GM23338 (cell line): ENCODE measurements at regions not wholly inside any gene's neighbourhood (a gene's known extent, or its start where the extent isn't known, plus 50 kb on each side); places are given as distances from the start of the nearest gene placed in this dataset.

Experiments used
- ATAC-seq: fragments of 200-7000 bp; cut with Tn5 transposase; 3 replicates; pipeline ENCODE4 v1.9.1; 2020
- DNase-seq: peaks from one replicate; pipeline ENCODE4 v3.0.0-alpha.2; 2015; ENCODE audit warnings: low spot score
- H2AFZ ChIP-seq: fragments of 200-600 bp; sonication (generic); 2 replicates; pipeline ENCODE4 v1.8.0; 2016; ENCODE audit warnings: antibody characterized with exemption, mild to moderate bottlenecking, moderate library complexity
- H3F3A ChIP-seq: fragments of 200-600 bp; sonication (generic); replicated peaks from 2 replicates; pipeline ENCODE4 v1.8.0; 2017; ENCODE audit warnings: antibody characterized with exemption, mixed run types, low read depth
- H3K27ac ChIP-seq: fragments of 200-600 bp; sonication (generic); 2 replicates; pipeline ENCODE4 v1.6.1; 2016; ENCODE audit warnings: low read depth
- H3K27me3 ChIP-seq: fragments of 200-600 bp; sonication (generic); 2 replicates; pipeline ENCODE4 v1.8.0; 2016; ENCODE audit warnings: mild to moderate bottlenecking, mixed run types, moderate library complexity; ENCODE audit not compliant: insufficient read depth
- H3K36me3 ChIP-seq: fragments of 200-600 bp; sonication (generic); 2 replicates; pipeline ENCODE4 v1.8.0; 2016; ENCODE audit warnings: mild to moderate bottlenecking; ENCODE audit not compliant: insufficient read depth
- H3K4me1 ChIP-seq: fragments of 200-600 bp; sonication (generic); 2 replicates; pipeline ENCODE4 v1.8.0; 2016; ENCODE audit warnings: mild to moderate bottlenecking, moderate library complexity; ENCODE audit not compliant: insufficient read depth
- H3K4me2 ChIP-seq: fragments of 200-600 bp; sonication (generic); 2 replicates; pipeline ENCODE4 v1.7.1; 2017; ENCODE audit warnings: mixed run types
- H3K4me3 ChIP-seq: fragments of 200-600 bp; sonication (generic); 2 replicates; pipeline ENCODE4 v1.6.1; 2016; ENCODE audit warnings: mixed run types
- H3K79me2 ChIP-seq: fragments of 200-600 bp; sonication (generic); replicated peaks from 2 replicates; pipeline ENCODE4 v1.8.0; 2017; ENCODE audit warnings: mild to moderate bottlenecking; ENCODE audit not compliant: insufficient read depth
- H3K9me2 ChIP-seq: fragments of 200-600 bp; sonication (generic); 2 replicates; pipeline ENCODE4 v1.8.0; 2017; ENCODE audit not compliant: insufficient read depth
- H4K20me1 ChIP-seq: fragments of 200-600 bp; sonication (generic); replicated peaks from 2 replicates; pipeline ENCODE4 v1.8.0; 2017; ENCODE audit warnings: mild to moderate bottlenecking; ENCODE audit not compliant: insufficient read depth
- H3K27ac Mint-ChIP-seq: 2 replicates; pipeline ENCODE4 v1.8.0; 2020; ENCODE audit warnings: inconsistent platforms, mild to moderate bottlenecking, moderate library complexity, mixed read lengths
- H3K27me3 Mint-ChIP-seq: 3 replicates; pipeline ENCODE4 v1.8.0; 2022; ENCODE audit warnings: low read depth, mild to moderate bottlenecking, moderate library complexity, mixed read lengths, inconsistent platforms; ENCODE audit not compliant: insufficient read depth, poor library complexity
- H3K36me3 Mint-ChIP-seq: 3 replicates; pipeline ENCODE4 v1.8.0; 2021; ENCODE audit warnings: low read depth, mild to moderate bottlenecking, inconsistent platforms, moderate library complexity, mixed read lengths
- H3K4me1 Mint-ChIP-seq: 3 replicates; pipeline ENCODE4 v1.8.0; 2020; ENCODE audit warnings: mild to moderate bottlenecking, inconsistent platforms, mixed read lengths
- H3K4me3 Mint-ChIP-seq: 3 replicates; pipeline ENCODE4 v1.8.0; 2021; ENCODE audit warnings: moderate library complexity, mild to moderate bottlenecking, inconsistent platforms, mixed read lengths
- H3K9me3 Mint-ChIP-seq: 3 replicates; pipeline ENCODE4 v1.8.0; 2020; ENCODE audit warnings: moderate library complexity, mild to moderate bottlenecking, inconsistent platforms, mixed read lengths
- CREB1 ChIP-seq: fragments of 250-450 bp; sonication (Bioruptor Pico); IDR thresholded peaks from 2 replicates; pipeline ENCODE4 v1.5.0; 2020; ENCODE audit warnings: low read depth, mild to moderate bottlenecking, moderate library complexity
- EZH2 ChIP-seq: fragments of 200-600 bp; sonication (generic); IDR thresholded peaks from one replicate; pipeline ENCODE4 v1.8.0; 2017; ENCODE audit warnings: antibody characterized with exemption, mild to moderate bottlenecking, low read depth; ENCODE audit not compliant: unreplicated experiment
- EZH2phosphoT487 ChIP-seq: fragments of 200-600 bp; sonication (generic); IDR thresholded peaks from one replicate; pipeline ENCODE4 v1.8.1; 2018; ENCODE audit warnings: antibody characterized with exemption; ENCODE audit not compliant: unreplicated experiment
- JUNB ChIP-seq: IDR thresholded peaks from one replicate; pipeline ENCODE4 v1.6.1; 2016; ENCODE audit warnings: antibody characterized with exemption; ENCODE audit not compliant: unreplicated experiment
- NANOG ChIP-seq: IDR thresholded peaks from 2 replicates; pipeline ENCODE4 v1.6.1; 2016; ENCODE audit warnings: antibody characterized with exemption, borderline replicate concordance
- POLR2AphosphoS5 ChIP-seq: IDR thresholded peaks from 2 replicates; pipeline ENCODE4 v1.6.1; 2016; ENCODE audit warnings: antibody characterized with exemption, low read depth
- STAT1 ChIP-seq: IDR thresholded peaks from one replicate; pipeline ENCODE4 v1.6.1; 2016; ENCODE audit warnings: antibody characterized with exemption; ENCODE audit not compliant: unreplicated experiment
- ZNF114 ChIP-seq: fragments of 250-450 bp; sonication (Bioruptor Pico); IDR thresholded peaks from 2 replicates; pipeline ENCODE4 v1.5.0; 2020; ENCODE audit warnings: mild to moderate bottlenecking, moderate library complexity
- ZNF331 ChIP-seq: fragments of 250-450 bp; sonication (Bioruptor Pico); IDR thresholded peaks from 2 replicates; pipeline ENCODE4 v1.5.0; 2020; ENCODE audit warnings: low read depth, mild to moderate bottlenecking, moderate library complexity
- TF ChIP-seq, protein P1 (sequence below): IDR thresholded peaks from one replicate; pipeline ENCODE4 v1.6.1; 2018; ENCODE audit warnings: antibody characterized with exemption; ENCODE audit not compliant: unreplicated experiment
- TF ChIP-seq, protein P2 (sequence below), 2 experiments: fragments of 200-600 bp in 1 of 2; sonication (generic) in 1 of 2; conservative IDR thresholded peaks; 2 replicates each; pipeline versions ENCODE4 v1.5.1 to v1.6.1; 2016 to 2017; ENCODE audit warnings: antibody characterized with exemption in 2 of 2, low read depth in 2 of 2, mild to moderate bottlenecking in 2 of 2, moderate library complexity in 1 of 2

DNA sequence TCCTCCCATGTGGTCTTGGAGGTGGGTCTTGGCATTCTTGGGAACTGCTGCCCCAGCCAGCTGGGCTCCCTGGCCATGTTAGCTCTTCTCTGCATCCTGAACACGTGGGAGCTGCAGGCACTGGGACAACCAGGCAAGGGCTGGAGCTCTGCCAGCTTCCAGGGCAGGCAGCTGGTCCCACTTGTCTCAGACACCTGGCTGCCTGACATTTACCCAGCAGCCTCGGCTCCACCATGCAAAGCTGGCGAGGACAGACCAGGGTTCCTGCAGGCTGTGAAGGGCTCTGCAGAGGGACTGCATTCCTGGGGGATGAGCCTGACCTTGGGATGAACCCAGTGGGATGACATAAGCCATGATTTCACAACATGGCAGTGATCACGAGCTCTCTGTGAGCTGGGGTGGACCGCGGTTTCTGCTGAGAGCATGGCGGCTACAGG lies 99.0 kb upstream of the TSHZ3 start:
- Histone ChIP-seq H3K36me3 (no peaks in the 10 kb centered on the region; the same call in 1 of the 2 replicates), H3K4me2 (no peak overlapping the region), H2AFZ (no peak overlapping the region), H3K79me2 (no peaks in the 10 kb centered on the region), H4K20me1 (no peaks in the 10 kb centered on the region), H3K27ac (no peak overlapping the region), H3K4me1 (no peaks in the 10 kb centered on the region), H3K27me3 (no peaks in the 10 kb centered on the region), H3K9me2 (peaks cover 3% of the 10 kb centered on the region; the same call in 1 of the 2 replicates), H3F3A (no peaks in the 10 kb centered on the region), H3K4me3 (no peak overlapping the region)
- Mint-ChIP-seq H3K4me1 (peaks cover 2% of the 10 kb centered on the region; the same call in 1 of the 3 replicates), H3K27me3 (peaks cover 2% of the 10 kb centered on the region), H3K9me3 (peaks cover 16% of the 10 kb centered on the region), H3K36me3 (peaks cover 13% of the 10 kb centered on the region; the same call in 2 of the 3 replicates), H3K27ac (no peak overlapping the region), H3K4me3 (no peak overlapping the region)
- no peak for DNase-seq
- ATAC-seq, result no peak
- TF ChIP-seq EZH2phosphoT487, result no peak
- TF ChIP-seq STAT1, result no peak
- TF ChIP-seq ZNF114, result no peak
- no peak for TF ChIP-seq POLR2AphosphoS5
- TF ChIP-seq, protein P1, sequence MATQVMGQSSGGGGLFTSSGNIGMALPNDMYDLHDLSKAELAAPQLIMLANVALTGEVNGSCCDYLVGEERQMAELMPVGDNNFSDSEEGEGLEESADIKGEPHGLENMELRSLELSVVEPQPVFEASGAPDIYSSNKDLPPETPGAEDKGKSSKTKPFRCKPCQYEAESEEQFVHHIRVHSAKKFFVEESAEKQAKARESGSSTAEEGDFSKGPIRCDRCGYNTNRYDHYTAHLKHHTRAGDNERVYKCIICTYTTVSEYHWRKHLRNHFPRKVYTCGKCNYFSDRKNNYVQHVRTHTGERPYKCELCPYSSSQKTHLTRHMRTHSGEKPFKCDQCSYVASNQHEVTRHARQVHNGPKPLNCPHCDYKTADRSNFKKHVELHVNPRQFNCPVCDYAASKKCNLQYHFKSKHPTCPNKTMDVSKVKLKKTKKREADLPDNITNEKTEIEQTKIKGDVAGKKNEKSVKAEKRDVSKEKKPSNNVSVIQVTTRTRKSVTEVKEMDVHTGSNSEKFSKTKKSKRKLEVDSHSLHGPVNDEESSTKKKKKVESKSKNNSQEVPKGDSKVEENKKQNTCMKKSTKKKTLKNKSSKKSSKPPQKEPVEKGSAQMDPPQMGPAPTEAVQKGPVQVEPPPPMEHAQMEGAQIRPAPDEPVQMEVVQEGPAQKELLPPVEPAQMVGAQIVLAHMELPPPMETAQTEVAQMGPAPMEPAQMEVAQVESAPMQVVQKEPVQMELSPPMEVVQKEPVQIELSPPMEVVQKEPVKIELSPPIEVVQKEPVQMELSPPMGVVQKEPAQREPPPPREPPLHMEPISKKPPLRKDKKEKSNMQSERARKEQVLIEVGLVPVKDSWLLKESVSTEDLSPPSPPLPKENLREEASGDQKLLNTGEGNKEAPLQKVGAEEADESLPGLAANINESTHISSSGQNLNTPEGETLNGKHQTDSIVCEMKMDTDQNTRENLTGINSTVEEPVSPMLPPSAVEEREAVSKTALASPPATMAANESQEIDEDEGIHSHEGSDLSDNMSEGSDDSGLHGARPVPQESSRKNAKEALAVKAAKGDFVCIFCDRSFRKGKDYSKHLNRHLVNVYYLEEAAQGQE, result no peak

DNA sequence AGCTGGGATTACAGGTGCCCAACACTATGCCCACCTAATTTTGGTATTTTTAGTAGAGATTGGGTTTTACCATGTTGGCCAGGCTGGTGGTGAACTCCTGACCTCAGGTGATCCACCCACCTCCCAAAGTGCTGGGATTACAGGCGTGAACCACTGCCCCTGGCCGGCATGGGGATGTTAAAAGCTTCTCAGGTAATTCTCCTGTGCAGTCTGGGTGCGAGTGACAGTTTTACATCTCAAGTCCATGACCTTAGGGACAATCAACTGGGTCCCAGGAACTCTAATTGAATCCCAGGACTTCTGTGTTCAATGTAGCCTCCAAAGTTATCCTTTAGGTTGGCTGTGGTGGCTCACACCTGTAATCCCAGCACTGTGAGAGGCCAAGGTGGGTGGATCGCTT lies 100.1 kb upstream of the TSHZ3 start:
- no peaks in the 10 kb centered on the region; the same call in 1 of the 2 replicates for H3K36me3 ChIP-seq
- H3K4me1 Mint-ChIP-seq, result peaks cover 2% of the 10 kb centered on the region; the same call in 1 of the 3 replicates
- H3K27me3 ChIP-seq, result no peaks in the 10 kb centered on the region
- H3K79me2 ChIP-seq, result no peaks in the 10 kb centered on the region
- no peak overlapping the region for H2AFZ ChIP-seq
- no peak overlapping the region for H3K27ac ChIP-seq
- peaks cover 3% of the 10 kb centered on the region; the same call in 1 of the 2 replicates for H3K9me2 ChIP-seq
- H3K4me3 ChIP-seq, result no peak overlapping the region
- no peak overlapping the region for H3K4me2 ChIP-seq
- ATAC-seq (no peak), DNase-seq (no peak)
- no peak overlapping the region for H3K4me3 Mint-ChIP-seq
- peaks cover 2% of the 10 kb centered on the region for H3K27me3 Mint-ChIP-seq
- no peaks in the 10 kb centered on the region for H4K20me1 ChIP-seq
- peaks cover 15% of the 10 kb centered on the region for H3K9me3 Mint-ChIP-seq
- peaks cover 12% of the 10 kb centered on the region; the same call in 2 of the 3 replicates for H3K36me3 Mint-ChIP-seq
- H3K4me1 ChIP-seq, result no peaks in the 10 kb centered on the region
- H3F3A ChIP-seq, result no peaks in the 10 kb centered on the region
- no peak overlapping the region; the same call in 1 of the 2 replicates for H3K27ac Mint-ChIP-seq
- TF ChIP-seq EZH2, result no peak
- TF ChIP-seq ZNF331 (CRISPR knock-in tag), result no peak
- no peak for TF ChIP-seq CREB1 (CRISPR knock-in tag)
- no peak for TF ChIP-seq EZH2phosphoT487
- no peak for TF ChIP-seq STAT1
- no peak for TF ChIP-seq POLR2AphosphoS5
- no peak for TF ChIP-seq ZNF114
- no peak for TF ChIP-seq JUNB
- TF ChIP-seq, protein P1, result no peak
- no peak for TF ChIP-seq NANOG
- TF ChIP-seq, protein P2, sequence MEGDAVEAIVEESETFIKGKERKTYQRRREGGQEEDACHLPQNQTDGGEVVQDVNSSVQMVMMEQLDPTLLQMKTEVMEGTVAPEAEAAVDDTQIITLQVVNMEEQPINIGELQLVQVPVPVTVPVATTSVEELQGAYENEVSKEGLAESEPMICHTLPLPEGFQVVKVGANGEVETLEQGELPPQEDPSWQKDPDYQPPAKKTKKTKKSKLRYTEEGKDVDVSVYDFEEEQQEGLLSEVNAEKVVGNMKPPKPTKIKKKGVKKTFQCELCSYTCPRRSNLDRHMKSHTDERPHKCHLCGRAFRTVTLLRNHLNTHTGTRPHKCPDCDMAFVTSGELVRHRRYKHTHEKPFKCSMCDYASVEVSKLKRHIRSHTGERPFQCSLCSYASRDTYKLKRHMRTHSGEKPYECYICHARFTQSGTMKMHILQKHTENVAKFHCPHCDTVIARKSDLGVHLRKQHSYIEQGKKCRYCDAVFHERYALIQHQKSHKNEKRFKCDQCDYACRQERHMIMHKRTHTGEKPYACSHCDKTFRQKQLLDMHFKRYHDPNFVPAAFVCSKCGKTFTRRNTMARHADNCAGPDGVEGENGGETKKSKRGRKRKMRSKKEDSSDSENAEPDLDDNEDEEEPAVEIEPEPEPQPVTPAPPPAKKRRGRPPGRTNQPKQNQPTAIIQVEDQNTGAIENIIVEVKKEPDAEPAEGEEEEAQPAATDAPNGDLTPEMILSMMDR (conservative IDR thresholded peaks at IDR 0.05; ENCODE audit: low read depth in 2 of 2), result no peak
